ENCODE measurements at regions not wholly inside any gene's neighbourhood (a gene's known extent, or its start where the extent isn't known, plus 50 kb on each side); places are given as distances from the start of the nearest gene placed in this dataset.

DNA sequence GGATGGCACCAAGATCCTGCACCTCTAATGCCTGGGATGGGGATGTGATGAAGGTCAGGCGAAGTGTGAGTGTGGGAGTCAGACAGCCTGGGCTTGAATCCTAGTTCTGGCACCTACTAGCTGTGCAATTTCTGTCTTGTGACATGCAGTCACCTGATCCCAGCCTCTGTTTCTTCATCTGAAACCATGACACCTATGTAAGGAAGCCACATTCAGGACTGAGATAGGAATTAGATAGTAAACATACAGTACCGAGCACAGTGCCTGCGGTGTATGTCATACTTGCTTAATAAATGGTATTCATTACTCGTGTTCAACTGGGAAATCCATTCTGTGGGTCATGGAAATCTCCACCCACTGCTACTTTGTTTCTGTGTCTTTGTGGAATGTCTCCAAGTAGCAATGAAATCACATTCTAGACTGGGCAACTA lies 140.6 kb upstream of the STC2 start:
- no peak overlapping the region for H3K27ac Mint-ChIP-seq
- Histone ChIP-seq H3K9ac (ENCODE audit: insufficient read depth, low read length, poor library complexity, severe bottlenecking) (no peak overlapping the region), H3K79me2 (ENCODE audit: insufficient read depth, low read length) (no peaks in the 10 kb centered on the region), H3K27me3 (ENCODE audit: control insufficient read depth in 2 of 2, insufficient read depth in 2 of 2, low read length in 2 of 2) (no peaks in the 10 kb centered on the region), H3K36me3 (replicated peaks in 1 of 2; ENCODE audit: control insufficient read depth in 1 of 2, insufficient read depth in 2 of 2, low read length in 2 of 2) (no peaks in the 10 kb centered on the region), H2AFZ (ENCODE audit: insufficient read depth, low read depth, low read length, poor library complexity, severe bottlenecking) (no peak overlapping the region), H3K27ac (ENCODE audit: low read depth in 1 of 2, low read length in 2 of 2) (no peak overlapping the region), H4K20me1 (ENCODE audit: insufficient read depth, low read length) (no peaks in the 10 kb centered on the region), H3K4me3 (replicated peaks in 1 of 3; ENCODE audit: low read depth in 2 of 3, low read length in 3 of 3) (no peak overlapping the region), H3K4me1 (ENCODE audit: control insufficient read depth in 1 of 2, insufficient read depth in 2 of 2, low read length in 2 of 2) (no peaks in the 10 kb centered on the region), H3K4me2 (replicated peaks; ENCODE audit: extremely low read depth, low read length, poor library complexity, severe bottlenecking) (no peak overlapping the region), H3K9me3 (replicated peaks in 1 of 2; ENCODE audit: control insufficient read depth in 1 of 2, insufficient read depth in 1 of 2, low read length in 2 of 2) (peaks cover 10 to 21% of the 10 kb centered on the region in 2 donors)
- H3K27me3 Mint-ChIP-seq (ENCODE audit: low read depth in 3 of 3) = peaks cover 2 to 16% (median 4%) of the 10 kb centered on the region in 3 donors
- no peak for DNase-seq
- no peaks in the 10 kb centered on the region for H3K36me3 Mint-ChIP-seq
- intact Hi-C loops (cut with micrococcal nuclease) = no loop called here
- TF ChIP-seq, protein P1, sequence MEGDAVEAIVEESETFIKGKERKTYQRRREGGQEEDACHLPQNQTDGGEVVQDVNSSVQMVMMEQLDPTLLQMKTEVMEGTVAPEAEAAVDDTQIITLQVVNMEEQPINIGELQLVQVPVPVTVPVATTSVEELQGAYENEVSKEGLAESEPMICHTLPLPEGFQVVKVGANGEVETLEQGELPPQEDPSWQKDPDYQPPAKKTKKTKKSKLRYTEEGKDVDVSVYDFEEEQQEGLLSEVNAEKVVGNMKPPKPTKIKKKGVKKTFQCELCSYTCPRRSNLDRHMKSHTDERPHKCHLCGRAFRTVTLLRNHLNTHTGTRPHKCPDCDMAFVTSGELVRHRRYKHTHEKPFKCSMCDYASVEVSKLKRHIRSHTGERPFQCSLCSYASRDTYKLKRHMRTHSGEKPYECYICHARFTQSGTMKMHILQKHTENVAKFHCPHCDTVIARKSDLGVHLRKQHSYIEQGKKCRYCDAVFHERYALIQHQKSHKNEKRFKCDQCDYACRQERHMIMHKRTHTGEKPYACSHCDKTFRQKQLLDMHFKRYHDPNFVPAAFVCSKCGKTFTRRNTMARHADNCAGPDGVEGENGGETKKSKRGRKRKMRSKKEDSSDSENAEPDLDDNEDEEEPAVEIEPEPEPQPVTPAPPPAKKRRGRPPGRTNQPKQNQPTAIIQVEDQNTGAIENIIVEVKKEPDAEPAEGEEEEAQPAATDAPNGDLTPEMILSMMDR (IDR thresholded peaks at IDR 0.05) = no peak
- H3K4me1 Mint-ChIP-seq = no peaks in the 10 kb centered on the region
- H3K4me3 Mint-ChIP-seq = no peak overlapping the region
- WGBS (ENCODE audit: insufficient coverage) = no CpG with 5 or more reads among the region's 4 CpGs
- H3K9me3 Mint-ChIP-seq = peaks cover 8 to 22% (median 16%) of the 10 kb centered on the region in 7 donors

DNA sequence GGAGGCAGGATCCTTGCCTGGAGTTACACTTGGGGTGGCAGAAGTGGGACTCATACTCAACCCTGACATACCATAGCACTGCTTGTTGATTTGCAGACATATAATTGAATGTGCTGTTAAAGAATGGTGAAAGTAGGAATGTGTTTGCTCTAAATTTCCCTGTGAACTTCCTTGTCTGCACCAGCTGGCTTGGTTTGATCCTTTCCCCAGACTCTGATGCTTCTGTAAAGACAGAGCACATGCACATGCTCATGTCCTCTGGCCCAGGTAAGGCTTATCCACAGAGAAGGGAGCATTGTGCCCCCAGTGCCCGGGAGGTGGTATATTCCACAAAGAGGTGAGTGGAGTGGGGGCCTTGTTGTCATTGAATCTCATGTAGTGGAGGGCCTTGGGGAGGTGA lies 138.0 kb upstream of the STC2 start:
- no peaks in the 10 kb centered on the region for H3K27me3 ChIP-seq (ENCODE audit: control insufficient read depth in 2 of 2, insufficient read depth in 2 of 2, low read length in 2 of 2)
- no peak overlapping the region for H2AFZ ChIP-seq (ENCODE audit: insufficient read depth, low read depth, low read length, poor library complexity, severe bottlenecking)
- no peak overlapping the region for H3K4me3 Mint-ChIP-seq
- intact Hi-C loops (cut with micrococcal nuclease) = no loop called here
- no peaks in the 10 kb centered on the region for H3K36me3 Mint-ChIP-seq
- H3K9me3 ChIP-seq (replicated peaks in 1 of 2; ENCODE audit: control insufficient read depth in 1 of 2, insufficient read depth in 1 of 2, low read length in 2 of 2) = peaks cover 10 to 21% of the 10 kb centered on the region in 2 donors
- H3K9me3 Mint-ChIP-seq = peaks cover 5 to 22% (median 16%) of the 10 kb centered on the region in 7 donors
- no peaks in the 10 kb centered on the region for H3K4me1 ChIP-seq (ENCODE audit: control insufficient read depth in 1 of 2, insufficient read depth in 2 of 2, low read length in 2 of 2)
- no peak overlapping the region for H3K27ac Mint-ChIP-seq
- WGBS (ENCODE audit: insufficient coverage) = 90% methylated on average over 1 of the region's 1 CpG
- H3K4me3 ChIP-seq (replicated peaks in 1 of 3; ENCODE audit: low read depth in 2 of 3, low read length in 3 of 3) = no peak overlapping the region
- H3K27ac ChIP-seq (ENCODE audit: low read depth in 1 of 2, low read length in 2 of 2) = no peak overlapping the region
- DNase-seq = no peak
- TF ChIP-seq, protein P1 (IDR thresholded peaks at IDR 0.05) = no peak
- peaks cover 2 to 13% (median 2%) of the 10 kb centered on the region in 3 donors for H3K27me3 Mint-ChIP-seq (ENCODE audit: low read depth in 3 of 3)
- H3K36me3 ChIP-seq (replicated peaks in 1 of 2; ENCODE audit: control insufficient read depth in 1 of 2, insufficient read depth in 2 of 2, low read length in 2 of 2) = no peaks in the 10 kb centered on the region
- H3K79me2 ChIP-seq (ENCODE audit: insufficient read depth, low read length) = no peaks in the 10 kb centered on the region
- H3K4me1 Mint-ChIP-seq = no peaks in the 10 kb centered on the region
- H3K9ac ChIP-seq (ENCODE audit: insufficient read depth, low read length, poor library complexity, severe bottlenecking) = no peak overlapping the region
- H4K20me1 ChIP-seq (ENCODE audit: insufficient read depth, low read length) = no peaks in the 10 kb centered on the region
- no peak overlapping the region for H3K4me2 ChIP-seq (replicated peaks; ENCODE audit: extremely low read depth, low read length, poor library complexity, severe bottlenecking)
